ENCODE measurements at regions not wholly inside any gene's neighbourhood (a gene's known extent, or its start where the extent isn't known, plus 50 kb on each side); places are given as distances from the start of the nearest gene placed in this dataset.
"Not testable (repeated sequence)": the region's sequence is repeated elsewhere in the genome, so short reads cannot be mapped to it uniquely, and the experiment has no call there.

DNA sequence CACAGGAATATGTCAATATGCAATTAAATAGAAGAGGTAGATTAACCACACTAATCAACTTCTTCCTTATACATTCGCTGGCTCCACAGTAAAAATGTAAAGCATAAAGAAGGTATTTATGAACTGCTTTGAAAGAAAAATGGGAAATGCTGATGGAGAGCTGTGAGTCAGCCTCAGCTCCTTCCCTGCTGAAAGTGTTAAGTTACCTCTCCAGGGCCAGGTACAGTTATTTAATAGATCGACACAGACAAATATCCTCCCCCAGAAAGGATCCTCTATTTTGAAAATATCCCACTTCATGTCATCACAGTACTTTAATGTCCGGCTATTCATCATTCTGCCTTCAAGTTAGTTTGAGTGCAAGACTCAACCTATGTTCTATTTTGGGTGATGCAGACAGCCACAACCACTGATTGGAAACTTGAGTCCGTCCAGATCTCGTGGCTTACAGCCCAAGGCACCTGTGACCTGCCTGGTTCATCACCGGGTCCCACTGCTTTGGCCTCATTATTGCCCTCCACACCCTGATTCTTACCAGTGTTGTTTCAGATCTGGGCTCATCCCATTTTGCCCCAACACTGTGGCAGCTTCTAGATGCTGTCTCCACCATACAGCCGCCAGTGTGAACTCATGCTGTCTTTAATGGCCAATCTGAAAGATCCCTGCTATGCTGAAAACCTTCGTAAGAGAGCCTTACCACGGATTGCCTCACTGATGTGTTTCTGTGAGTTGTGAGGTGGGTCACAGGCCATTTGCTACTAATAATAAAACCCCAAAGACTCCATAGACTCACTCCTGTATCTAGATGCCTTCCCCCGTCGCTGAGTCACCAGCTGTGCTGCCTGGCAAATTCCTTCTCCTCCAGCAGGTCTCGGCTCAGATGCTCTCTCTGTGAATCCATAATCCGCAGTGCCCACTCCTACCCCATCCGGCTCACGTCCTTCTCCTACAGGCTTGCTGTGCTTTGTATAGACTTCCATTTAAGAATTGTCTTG, 56.2 kb upstream of the DDAH1 start:
- DNase-seq, result peak; percentile 74

GRCh38 chr1:85522458-85522857, 57.5 kb upstream of the DDAH1 start:
- not testable (repeated sequence) for DNase-seq

DNA sequence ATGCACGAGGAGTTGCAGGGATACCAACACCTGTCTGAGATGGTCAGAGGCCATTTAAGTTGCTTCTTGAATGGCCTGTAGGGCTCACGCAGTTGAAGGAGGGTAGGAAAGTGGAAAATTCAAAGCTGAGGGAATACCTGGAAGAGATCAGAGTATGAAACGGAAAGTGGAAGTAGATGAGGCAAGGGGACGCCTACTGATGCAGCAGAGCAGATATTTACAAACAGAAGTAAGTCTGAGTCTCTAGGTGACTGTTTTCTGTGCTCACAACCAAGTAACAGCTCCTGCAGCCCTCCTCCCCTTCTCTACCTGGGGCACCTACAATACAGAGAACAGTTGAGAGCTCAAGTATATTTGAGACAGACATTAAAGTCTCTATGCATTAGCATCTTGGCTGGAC, 57.5 kb upstream of the CCN1 start:
- DNase-seq, result not testable (repeated sequence)

DNA sequence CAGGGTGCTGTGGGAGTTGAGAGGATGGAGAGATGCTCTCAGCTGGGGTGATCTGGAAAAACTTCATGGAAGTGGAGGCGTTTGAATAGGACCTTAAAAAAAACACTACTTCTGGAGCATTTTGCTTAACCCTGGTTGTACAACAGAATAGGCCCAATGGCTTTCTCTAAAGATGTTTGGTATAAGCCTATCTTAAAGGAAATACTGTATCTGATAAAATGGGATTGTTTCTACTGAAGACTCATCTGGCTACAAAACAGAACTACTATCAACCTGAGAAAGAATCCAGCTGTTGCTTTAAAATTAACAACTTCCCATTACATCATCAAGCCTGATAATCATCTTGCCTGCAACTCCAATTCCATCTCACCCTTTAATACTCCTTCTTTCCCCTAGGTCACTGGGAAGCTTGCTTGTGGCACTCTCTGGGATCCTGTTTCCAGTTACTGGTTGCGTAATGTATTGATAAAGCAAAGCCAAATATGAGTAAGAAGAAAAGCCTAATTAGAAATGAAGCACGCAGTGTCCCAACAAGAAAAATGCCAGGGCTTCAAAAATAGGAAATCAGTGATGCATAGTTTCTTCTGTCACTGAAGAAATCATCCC, 56.2 kb upstream of the CCN1 start:
- not testable (repeated sequence) for DNase-seq

- DNase-seq, result peak; percentile 7
Measured at GRCh38 chr1:85525591-85525991, 55.0 kb upstream of the CCN1 start.

DNA sequence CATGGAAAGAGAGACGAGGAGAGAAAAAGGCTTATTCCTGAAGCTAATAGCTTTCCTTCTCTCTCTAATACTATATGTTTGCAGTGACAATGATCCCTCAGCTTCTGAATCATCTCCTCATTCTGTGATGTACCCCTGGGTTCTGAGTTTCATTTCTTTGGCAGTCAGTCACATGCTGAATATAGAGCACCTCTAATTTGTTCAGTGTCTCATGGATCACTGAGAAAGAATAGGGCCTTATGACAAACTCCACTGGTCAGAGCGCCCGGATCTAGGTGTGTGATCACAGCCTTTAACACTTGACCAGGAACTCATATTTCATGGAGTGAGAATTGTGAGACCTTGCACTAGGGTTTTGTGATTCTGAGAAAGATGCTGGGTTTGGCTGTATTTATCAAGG, 54.3 kb upstream of the CCN1 start:
- peak; percentile 9 for DNase-seq

GRCh38 chr1:85527145-85527544, 53.4 kb upstream of the CCN1 start:
- DNase-seq, result peak; percentile 89
